Left ventricle myocardium superior (tissue), 1 donor: ENCODE measurements at regions not wholly inside any gene's neighbourhood (a gene's known extent, or its start where the extent isn't known, plus 50 kb on each side); places are given as distances from the start of the nearest gene placed in this dataset.
"Not testable (repeated sequence)": the region's sequence is repeated elsewhere in the genome, so short reads cannot be mapped to it uniquely, and the experiment has no call there.

Source experiments
- ATAC-seq: fragments of 200-7000 bp; cut with Tn5 transposase; one replicate; pipeline ENCODE4 v1.9.1; 2020; ENCODE audit warnings: mild to moderate bottlenecking, moderate library complexity
- DNase-seq: peaks from one replicate; pipeline ENCODE4 v3.0.0-alpha.2; 2020
- intact Hi-C: fragments of 100-400 bp; cut with micrococcal nuclease; formaldehyde crosslinking; loops from one replicate; pipeline ENCODE4 v1.11.0; 2022
- donor health status: DM: no; HTN: yes; CAD: no; lungs with severe emphysema.

GRCh38 chr18:29457316-29457889 lies 1280.5 kb upstream of the CDH2 start:
- DNase-seq (no peak), ATAC-seq (no peak)
- intact Hi-C loops, result no loop called here

GRCh38 chr18:29449424-29449823 lies 1272.5 kb upstream of the CDH2 start:
- intact Hi-C loops, result no loop called here
- DNase-seq (no peak), ATAC-seq (no peak)

GRCh38 chr18:29439398-29439797 lies 1262.5 kb upstream of the CDH2 start:
- intact Hi-C loops, result no loop called here
- ATAC-seq, result no peak
- DNase-seq, result no peak

- ATAC-seq, result no peak
- intact Hi-C loops, result no loop called here
- no peak for DNase-seq
These were observed 1259.5 kb upstream of the CDH2 start for GRCh38 chr18:29436459-29436858.

- ATAC-seq, result no peak
- intact Hi-C loops, result no loop called here
- DNase-seq, result no peak
These were observed 1257.7 kb upstream of the CDH2 start for GRCh38 chr18:29434650-29435049.

GRCh38 chr18:29430416-29430815 lies 1253.5 kb upstream of the CDH2 start:
- no peak for DNase-seq
- intact Hi-C loops, result no loop called here
- ATAC-seq, result no peak

- intact Hi-C loops, result no loop called here
- ATAC-seq (no peak), DNase-seq (no peak)
These were observed 1241.2 kb upstream of the CDH2 start for GRCh38 chr18:29418136-29418535.

GRCh38 chr18:29406996-29407395 lies 1230.1 kb upstream of the CDH2 start:
- DNase-seq (no peak), ATAC-seq (no peak)
- intact Hi-C loops, result no loop called here

GRCh38 chr18:29397536-29397935 lies 1220.6 kb upstream of the CDH2 start:
- DNase-seq, result no peak
- no peak for ATAC-seq
- intact Hi-C loops, result no loop called here

GRCh38 chr18:29383311-29384273 lies 1206.7 kb upstream of the CDH2 start:
- ATAC-seq, result no peak
- DNase-seq, result no peak
- intact Hi-C loops, result no loop called here

- intact Hi-C loops, result no loop called here
- no peak for ATAC-seq
- DNase-seq, result no peak
These were observed 1201.8 kb upstream of the CDH2 start for GRCh38 chr18:29378651-29379136.

GRCh38 chr18:29377346-29377745 lies 1200.4 kb upstream of the CDH2 start:
- ATAC-seq (no peak), DNase-seq (no peak)
- intact Hi-C loops, result no loop called here

- ATAC-seq (no peak), DNase-seq (no peak)
- intact Hi-C loops, result no loop called here
These were observed 1196.1 kb upstream of the CDH2 start for GRCh38 chr18:29373000-29373399.

- no peak for ATAC-seq
- intact Hi-C loops, result no loop called here
- no peak for DNase-seq
These were observed 1184.9 kb upstream of the CDH2 start for GRCh38 chr18:29361843-29362242.

- DNase-seq, ATAC-seq, intact Hi-C loops: not testable (repeated sequence)
These were observed 1183.7 kb upstream of the CDH2 start for GRCh38 chr18:29360659-29361058.

GRCh38 chr18:29359222-29359621 lies 1182.3 kb upstream of the CDH2 start:
- DNase-seq, intact Hi-C loops, ATAC-seq: not testable (repeated sequence)

- ATAC-seq (no peak), DNase-seq (no peak)
- intact Hi-C loops, result no loop called here
These were observed 1174.2 kb upstream of the CDH2 start for GRCh38 chr18:29351171-29351570.

GRCh38 chr18:29328932-29329331 lies 1152.0 kb upstream of the CDH2 start:
- ATAC-seq, result no peak
- no peak for DNase-seq
- intact Hi-C loops, result no loop called here

GRCh38 chr18:29326214-29326613 lies 1149.3 kb upstream of the CDH2 start:
- intact Hi-C loops, result no loop called here
- DNase-seq, result no peak
- ATAC-seq, result no peak

GRCh38 chr18:29321561-29321960 lies 1144.6 kb upstream of the CDH2 start:
- intact Hi-C loops, result no loop called here

GRCh38 chr18:29313312-29313711 lies 1136.4 kb upstream of the CDH2 start:
- intact Hi-C loops, result no loop called here
- DNase-seq (no peak), ATAC-seq (no peak)

More at GRCh38 chr18:29321561-29321960, 1144.6 kb upstream of the CDH2 start:
- DNase-seq, result no peak
- ATAC-seq, result no peak
